Central memory CD8-positive, alpha-beta T cell (primary cell): ENCODE measurements at regions not wholly inside any gene's neighbourhood (a gene's known extent, or its start where the extent isn't known, plus 50 kb on each side); places are given as distances from the start of the nearest gene placed in this dataset.
A peak's percentile ranks its signal among the peaks of the same experiment; 100 is the strongest.
"Not testable (repeated sequence)": the region's sequence is repeated elsewhere in the genome, so short reads cannot be mapped to it uniquely, and the experiment has no call there.

Experiments used
- ATAC-seq: fragments of 150-1000 bp; cut with Tn5 transposase; replicated peaks from 2 replicates; pipeline ENCODE4 v1.10.0; 2022; ENCODE audit warnings: mild to moderate bottlenecking, moderate FRiP score, moderate number of reproducible peaks; ENCODE audit not compliant: poor library complexity, severe bottlenecking; ENCODE audit errors: extremely low read depth
- DNase-seq, 2 donors: peaks; one replicate each; pipeline ENCODE4 v3.0.0; 2021; ENCODE audit warnings: low spot score in 2 of 2
- H3K27ac Mint-ChIP-seq: one replicate; pipeline ENCODE4 v1.8.0; 2022; ENCODE audit warnings: low read depth, mild to moderate bottlenecking, moderate library complexity, mixed read lengths
- H3K27me3 Mint-ChIP-seq: one replicate; pipeline ENCODE4 v1.8.0; 2022; ENCODE audit warnings: mixed read lengths
- H3K36me3 Mint-ChIP-seq: one replicate; pipeline ENCODE4 v1.8.0; 2022; ENCODE audit warnings: mild to moderate bottlenecking, moderate library complexity, mixed read lengths; ENCODE audit not compliant: insufficient read depth
- H3K4me1 Mint-ChIP-seq: one replicate; pipeline ENCODE4 v1.8.0; 2022; ENCODE audit warnings: mixed read lengths
- H3K4me3 Mint-ChIP-seq: one replicate; pipeline ENCODE4 v1.8.0; 2022; ENCODE audit warnings: mild to moderate bottlenecking, moderate library complexity, mixed read lengths
- H3K9me3 Mint-ChIP-seq: one replicate; pipeline ENCODE4 v1.8.0; 2022; ENCODE audit warnings: mixed read lengths

DNA sequence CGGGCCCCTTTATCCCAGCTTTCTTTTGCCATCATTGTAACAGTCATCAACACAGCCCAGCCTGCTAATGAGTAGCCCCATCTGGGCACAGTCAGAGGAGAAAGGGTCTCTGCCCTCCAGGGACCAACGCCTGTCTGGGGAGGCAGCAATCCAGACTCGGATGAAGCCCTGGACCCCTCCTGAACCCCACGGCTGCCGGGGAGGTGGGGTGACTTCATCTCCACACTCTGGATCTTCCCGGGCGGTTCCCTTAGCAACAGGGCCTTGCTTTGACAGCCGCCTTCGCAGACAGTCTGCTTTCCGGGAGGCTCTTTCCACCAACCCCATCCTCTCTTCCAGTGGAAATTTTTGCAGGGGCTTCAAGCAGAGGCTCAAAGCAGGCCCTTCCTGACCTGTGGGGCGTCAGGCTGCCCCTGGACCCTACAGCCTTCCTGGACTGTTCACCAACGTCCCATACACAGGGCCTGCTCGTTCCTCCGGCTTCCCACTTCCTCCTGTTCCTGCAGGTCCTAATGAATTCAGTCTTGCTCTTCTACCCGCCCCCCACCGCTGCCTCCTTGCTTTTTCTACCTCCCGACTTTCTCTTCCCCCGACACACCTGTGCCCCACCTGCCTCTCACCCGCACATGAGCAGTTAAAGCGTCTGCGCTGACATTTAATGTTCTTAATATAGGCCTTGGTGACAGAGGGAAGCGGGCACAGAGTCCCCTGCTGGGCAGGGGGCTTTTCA lies 161.7 kb upstream of the MVB12B start:
- DNase-seq = no peak

DNA sequence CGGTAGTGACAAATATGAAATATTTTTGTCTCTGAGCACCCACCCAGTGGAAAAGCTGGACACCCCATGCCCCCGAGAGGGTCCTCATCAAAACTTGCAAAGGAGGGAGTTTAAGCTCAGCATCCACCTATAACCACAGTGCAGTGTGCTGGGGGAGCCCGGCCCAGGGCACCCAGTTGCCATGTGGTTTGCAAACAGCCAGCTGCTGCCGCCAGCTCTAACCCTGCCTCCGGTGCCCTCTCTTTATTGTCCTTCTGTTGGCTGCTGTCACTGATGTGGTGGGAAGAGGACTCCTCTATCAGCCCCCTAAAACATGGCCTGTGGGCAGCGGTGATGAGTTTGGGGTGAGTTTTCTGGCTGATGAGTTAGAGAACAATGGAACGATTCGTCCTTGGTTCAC lies 160.9 kb upstream of the MVB12B start:
- Mint-ChIP-seq H3K27ac (no peak overlapping the region), H3K36me3 (peaks cover 2% of the 10 kb centered on the region), H3K9me3 (no peaks in the 10 kb centered on the region), H3K4me1 (no peaks in the 10 kb centered on the region), H3K27me3 (peaks cover 63% of the 10 kb centered on the region), H3K4me3 (no peak overlapping the region)
- DNase-seq = no peak
- ATAC-seq = no peak

More for the DNA sequence above, 161.7 kb upstream of the MVB12B start:
- H3K27me3 Mint-ChIP-seq = peaks cover 59% of the 10 kb centered on the region
- no peaks in the 10 kb centered on the region for H3K4me1 Mint-ChIP-seq
- no peak for ATAC-seq
- H3K36me3 Mint-ChIP-seq = peaks cover 2% of the 10 kb centered on the region
- H3K9me3 Mint-ChIP-seq = no peaks in the 10 kb centered on the region
- no peak overlapping the region for H3K4me3 Mint-ChIP-seq
- H3K27ac Mint-ChIP-seq = no peak overlapping the region

DNA sequence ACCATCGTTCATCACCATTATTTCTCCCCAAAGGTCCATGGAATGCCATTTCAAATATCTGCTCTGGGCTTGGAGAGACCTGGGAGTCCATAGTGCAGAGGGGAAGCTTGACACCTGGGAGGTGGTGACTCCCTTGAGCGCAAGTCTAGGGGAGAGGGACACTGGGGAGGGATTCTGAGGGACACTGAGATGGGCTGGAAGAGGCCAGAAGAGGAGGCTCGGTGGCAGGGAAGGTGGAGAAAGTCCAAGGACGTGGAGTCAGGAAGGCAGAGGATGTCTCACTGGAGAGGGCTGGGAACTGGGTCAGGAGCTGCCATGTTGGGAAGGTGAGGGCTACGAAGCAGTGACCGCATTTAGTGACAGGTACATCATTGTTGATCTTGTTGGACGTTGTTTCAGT lies 160.3 kb upstream of the MVB12B start:
- ATAC-seq (no peak), DNase-seq (no peak)
- Mint-ChIP-seq H3K4me1 (no peaks in the 10 kb centered on the region), H3K27me3 (peaks cover 60% of the 10 kb centered on the region), H3K4me3 (no peak overlapping the region), H3K27ac (no peak overlapping the region), H3K36me3 (peaks cover 2% of the 10 kb centered on the region), H3K9me3 (no peaks in the 10 kb centered on the region)

DNA sequence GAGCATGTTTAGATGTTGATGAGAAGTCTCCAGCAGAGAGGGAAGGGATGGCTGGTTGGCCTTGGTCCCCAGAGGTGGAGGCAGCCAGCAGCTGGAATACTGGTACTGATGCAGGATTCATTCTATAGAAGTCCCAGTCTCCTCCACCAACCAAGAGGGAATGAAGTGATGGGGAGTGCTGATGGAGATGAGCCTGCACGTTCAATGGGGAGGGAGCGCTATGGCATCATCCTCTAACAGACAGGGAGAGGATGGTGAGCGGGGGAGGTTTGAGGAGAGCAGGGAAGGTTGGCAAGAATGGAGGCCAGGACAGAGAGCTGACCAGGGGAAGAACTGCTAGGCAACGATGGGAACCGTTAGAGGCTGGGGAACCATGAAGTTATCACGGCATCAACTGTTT lies 159.8 kb upstream of the MVB12B start:
- H3K27me3 Mint-ChIP-seq = peaks cover 58% of the 10 kb centered on the region
- H3K4me1 Mint-ChIP-seq = no peaks in the 10 kb centered on the region
- H3K36me3 Mint-ChIP-seq = peaks cover 2% of the 10 kb centered on the region
- no peak for DNase-seq
- H3K4me3 Mint-ChIP-seq = no peak overlapping the region
- no peak overlapping the region for H3K27ac Mint-ChIP-seq
- ATAC-seq = no peak
- H3K9me3 Mint-ChIP-seq = no peaks in the 10 kb centered on the region

DNA sequence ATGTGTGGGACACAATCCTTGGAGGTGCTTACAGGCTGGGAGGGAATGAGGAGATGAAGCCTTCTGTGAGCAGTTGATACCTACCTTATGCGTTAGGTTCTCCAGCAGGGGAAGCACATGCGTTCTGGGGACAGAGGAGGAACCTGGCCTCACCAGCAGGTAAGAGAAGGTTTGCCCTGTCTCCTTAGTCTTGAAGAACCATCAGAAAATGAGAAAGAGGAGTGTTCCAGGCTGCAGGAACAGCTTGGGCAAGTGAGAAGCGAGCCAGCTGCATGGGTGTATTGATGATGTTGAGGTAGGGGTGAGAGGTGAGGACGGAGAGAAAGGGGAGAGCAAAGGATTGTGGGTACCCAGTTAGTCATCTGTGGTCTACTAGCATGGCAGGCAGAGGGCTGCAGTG lies 156.9 kb upstream of the MVB12B start:
- peaks cover 73% of the 10 kb centered on the region for H3K27me3 Mint-ChIP-seq
- DNase-seq = peak in 1 of 2 donors; percentile 0

DNA sequence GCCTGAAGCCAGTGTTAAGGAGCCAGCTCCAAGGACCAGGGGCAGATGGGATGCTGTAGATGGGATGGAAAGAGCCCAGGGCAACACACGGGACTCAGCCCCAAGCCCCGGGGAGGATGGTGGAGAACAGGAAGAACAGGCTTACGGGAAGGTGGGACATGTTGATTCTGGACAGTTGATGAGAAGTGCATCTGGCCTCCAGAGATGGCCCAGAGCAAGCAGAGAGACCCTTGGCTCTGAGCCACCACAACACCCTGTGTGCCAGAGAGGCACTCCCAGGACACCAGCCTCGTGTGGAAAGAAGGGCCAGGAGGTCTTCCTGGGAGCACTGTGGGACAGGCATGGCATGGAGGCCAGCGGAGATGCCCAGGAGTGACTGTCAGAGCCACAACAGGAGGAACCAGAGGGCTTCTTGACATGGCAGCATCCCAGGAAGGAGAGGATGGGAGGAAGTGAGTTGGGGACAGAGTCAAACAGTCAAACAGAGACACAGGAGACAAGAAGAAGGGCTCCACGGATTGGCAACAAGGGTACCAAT lies 156.3 kb upstream of the MVB12B start:
- peaks cover 67% of the 10 kb centered on the region for H3K27me3 Mint-ChIP-seq
- H3K36me3 Mint-ChIP-seq = peaks cover 2% of the 10 kb centered on the region

More for the DNA sequence above, 156.9 kb upstream of the MVB12B start:
- H3K36me3 Mint-ChIP-seq = peaks cover 2% of the 10 kb centered on the region
- no peaks in the 10 kb centered on the region for H3K4me1 Mint-ChIP-seq
- no peaks in the 10 kb centered on the region for H3K9me3 Mint-ChIP-seq
- no peak overlapping the region for H3K4me3 Mint-ChIP-seq
- no peak for ATAC-seq
- no peak overlapping the region for H3K27ac Mint-ChIP-seq

DNA sequence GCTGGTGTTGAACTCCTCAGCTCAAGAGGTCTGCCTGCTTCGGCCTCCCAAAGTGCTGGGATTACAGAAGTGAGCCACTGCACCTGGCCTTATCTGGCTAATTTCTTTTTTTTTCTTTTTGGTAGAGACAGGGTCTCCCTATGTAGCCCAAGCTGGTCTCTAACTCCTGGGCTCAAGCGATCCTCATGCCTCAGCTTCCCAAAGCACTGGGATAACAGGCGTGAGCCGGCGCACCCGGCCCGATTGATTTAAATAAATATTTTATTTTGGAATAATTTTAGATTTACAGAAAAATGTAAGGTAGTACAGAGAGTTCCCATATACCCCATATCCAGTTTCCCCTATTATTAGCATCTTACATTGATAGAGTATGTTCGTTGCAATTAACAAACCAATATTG lies 155.0 kb upstream of the MVB12B start:
- DNase-seq (no peak), ATAC-seq (no peak)
- Mint-ChIP-seq H3K4me3 (no peak overlapping the region), H3K36me3 (no peaks in the 10 kb centered on the region), H3K27ac (no peak overlapping the region), H3K27me3 (peaks cover 64% of the 10 kb centered on the region), H3K9me3 (peaks cover 5% of the 10 kb centered on the region), H3K4me1 (no peaks in the 10 kb centered on the region)

More for the DNA sequence above, 156.3 kb upstream of the MVB12B start:
- DNase-seq (peak in 1 of 2 donors; percentile 5), ATAC-seq (no peak)
- no peak overlapping the region for H3K4me3 Mint-ChIP-seq
- no peaks in the 10 kb centered on the region for H3K4me1 Mint-ChIP-seq
- H3K27ac Mint-ChIP-seq = no peak overlapping the region
- no peaks in the 10 kb centered on the region for H3K9me3 Mint-ChIP-seq

DNA sequence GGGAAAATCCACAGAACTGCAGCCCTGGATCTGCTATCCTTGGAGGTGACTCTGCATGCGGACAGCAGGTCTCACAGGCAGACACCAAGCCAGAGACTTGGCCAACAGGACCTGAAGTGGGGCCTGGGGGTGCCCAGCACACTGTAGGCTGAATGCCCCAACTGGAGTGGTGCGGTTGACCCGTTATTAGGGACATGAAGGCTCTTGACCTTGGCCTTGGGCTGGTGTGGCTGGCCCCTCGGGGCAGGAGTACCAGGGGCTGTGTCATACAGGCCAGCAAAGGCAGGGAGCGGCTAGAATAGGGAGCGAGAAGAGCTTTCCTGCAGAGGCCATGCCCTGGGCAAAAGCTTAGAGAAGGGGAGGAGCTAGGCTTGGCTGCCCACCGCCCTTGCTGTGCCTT lies 153.2 kb upstream of the MVB12B start:
- H3K27me3 Mint-ChIP-seq = peaks cover 67% of the 10 kb centered on the region
- no peak overlapping the region for H3K4me3 Mint-ChIP-seq
- no peaks in the 10 kb centered on the region for H3K4me1 Mint-ChIP-seq
- H3K9me3 Mint-ChIP-seq = peaks cover 5% of the 10 kb centered on the region
- H3K27ac Mint-ChIP-seq = no peak overlapping the region
- H3K36me3 Mint-ChIP-seq = no peaks in the 10 kb centered on the region
- no peak for ATAC-seq
- DNase-seq = no peak

DNA sequence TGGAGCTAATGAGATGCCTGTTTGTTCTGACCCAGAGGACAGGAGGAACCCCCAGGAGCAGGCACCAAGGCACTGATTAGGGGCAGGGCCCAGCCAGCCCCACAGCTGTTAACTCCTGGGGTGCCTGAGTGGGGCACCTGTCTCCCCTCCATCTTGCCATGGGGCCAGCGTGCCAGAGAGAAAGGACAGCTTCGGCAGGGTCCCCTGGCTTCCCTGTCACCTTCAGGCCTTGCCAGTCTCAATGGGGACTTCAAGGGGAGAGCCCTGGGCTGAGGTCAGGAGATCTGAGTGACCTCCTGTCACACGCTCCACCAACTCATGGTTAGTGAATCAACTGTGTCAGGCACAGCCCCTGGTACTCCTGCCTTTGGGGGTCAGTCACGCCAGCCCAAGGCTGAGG lies 152.7 kb upstream of the MVB12B start:
- H3K4me3 Mint-ChIP-seq = no peak overlapping the region
- H3K36me3 Mint-ChIP-seq = no peaks in the 10 kb centered on the region
- peaks cover 5% of the 10 kb centered on the region for H3K9me3 Mint-ChIP-seq
- ATAC-seq (no peak), DNase-seq (no peak)
- H3K27me3 Mint-ChIP-seq = peaks cover 69% of the 10 kb centered on the region
- no peaks in the 10 kb centered on the region for H3K4me1 Mint-ChIP-seq
- no peak overlapping the region for H3K27ac Mint-ChIP-seq

DNA sequence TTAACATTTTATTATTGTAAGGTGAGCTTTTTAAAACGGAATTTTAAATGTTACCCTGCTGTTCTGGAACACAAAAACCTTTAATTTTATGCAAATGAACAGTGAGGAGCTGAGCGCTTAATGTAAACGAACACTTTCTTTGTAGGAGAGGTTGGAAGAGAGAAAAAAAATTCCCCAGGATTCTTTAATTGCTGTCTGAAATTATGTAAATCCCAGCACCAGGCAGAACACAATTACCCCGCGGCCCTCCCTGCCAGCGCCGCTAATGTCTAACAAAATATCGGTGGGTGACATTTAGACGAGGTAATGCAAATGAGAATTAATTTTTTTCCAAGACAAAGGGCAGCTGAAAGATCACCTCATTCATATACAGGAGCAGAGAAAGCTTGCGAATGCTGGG lies 143.4 kb upstream of the MVB12B start:
- ATAC-seq (no peak), DNase-seq (no peak)
- Mint-ChIP-seq H3K4me3 (no peak overlapping the region), H3K36me3 (no peaks in the 10 kb centered on the region), H3K9me3 (peaks cover 15% of the 10 kb centered on the region), H3K27me3 (peaks cover 84% of the 10 kb centered on the region), H3K4me1 (no peaks in the 10 kb centered on the region), H3K27ac (no peak overlapping the region)

DNA sequence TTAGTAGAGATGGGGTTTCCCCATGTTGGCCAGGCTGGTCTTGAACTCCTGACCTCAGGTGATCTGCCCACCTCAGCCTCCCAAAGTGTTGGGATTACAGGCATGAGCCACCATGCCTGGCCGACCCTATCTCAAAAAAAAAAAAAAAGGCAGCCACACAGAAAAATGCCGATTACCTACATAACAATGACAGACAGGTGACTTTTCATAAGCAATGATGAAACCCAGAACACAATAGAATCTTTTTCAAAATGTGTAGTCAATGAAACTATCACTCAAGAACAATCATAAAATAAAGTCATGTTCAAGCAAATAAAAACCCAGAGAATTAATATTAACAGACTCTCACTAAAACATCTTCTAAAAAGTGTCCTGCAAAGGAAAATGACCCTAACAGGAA lies 135.6 kb upstream of the MVB12B start:
- not testable (repeated sequence) for H3K4me1 Mint-ChIP-seq, DNase-seq, H3K27ac Mint-ChIP-seq, H3K4me3 Mint-ChIP-seq, H3K9me3 Mint-ChIP-seq, ATAC-seq, H3K36me3 Mint-ChIP-seq
- H3K27me3 Mint-ChIP-seq = peaks cover 52% of the 10 kb centered on the region

DNA sequence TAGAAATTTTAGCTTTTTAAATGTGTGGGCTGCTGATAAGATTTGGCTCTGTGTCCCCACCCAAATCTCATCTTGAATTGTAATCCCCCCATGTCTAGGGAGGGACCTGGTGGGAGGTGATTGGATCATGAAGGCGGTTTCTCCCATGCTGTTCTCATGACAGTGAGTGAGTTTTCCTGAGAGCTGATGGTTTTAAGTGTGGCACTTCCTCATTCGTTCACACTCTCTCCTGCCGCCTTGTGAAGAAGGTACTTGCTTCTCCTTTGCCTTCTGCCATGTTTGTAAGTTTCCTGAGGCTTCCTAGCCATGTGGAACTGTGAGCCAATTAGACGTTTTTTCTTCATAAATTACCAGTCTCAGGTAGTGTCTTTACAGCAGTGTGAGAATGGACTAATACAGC lies 127.8 kb upstream of the MVB12B start:
- Mint-ChIP-seq H3K36me3 (peaks cover 1% of the 10 kb centered on the region), H3K4me1 (no peaks in the 10 kb centered on the region), H3K27ac (no peak overlapping the region), H3K9me3 (no peaks in the 10 kb centered on the region), H3K4me3 (no peak overlapping the region), H3K27me3 (peaks cover 62% of the 10 kb centered on the region)
- ATAC-seq = no peak
- DNase-seq = no peak

DNA sequence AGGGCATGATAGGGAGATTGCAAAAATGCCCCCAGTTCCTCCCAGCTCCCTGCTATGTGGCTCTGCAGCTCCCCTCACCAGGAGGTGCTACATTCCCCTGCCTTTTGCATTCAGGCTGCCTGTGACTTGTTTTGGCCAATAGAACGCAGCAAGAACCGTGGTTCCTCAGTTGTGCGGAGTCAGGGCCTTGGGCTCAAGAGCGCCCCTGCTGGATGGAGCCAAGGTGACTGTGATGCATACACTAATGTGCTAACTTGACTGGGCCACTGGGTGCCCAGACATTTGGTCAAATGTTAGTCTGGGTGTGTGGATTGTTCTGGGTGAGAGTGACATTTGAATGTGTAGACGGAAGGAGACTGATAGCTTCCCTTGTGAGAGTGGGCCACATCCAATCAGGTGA lies 123.3 kb upstream of the MVB12B start:
- peaks cover 1% of the 10 kb centered on the region for H3K36me3 Mint-ChIP-seq
- peaks cover 30% of the 10 kb centered on the region for H3K27me3 Mint-ChIP-seq
- H3K9me3 Mint-ChIP-seq = no peaks in the 10 kb centered on the region
- ATAC-seq (no peak), DNase-seq (no peak)
- H3K4me1 Mint-ChIP-seq = no peaks in the 10 kb centered on the region
- no peak overlapping the region for H3K4me3 Mint-ChIP-seq
- H3K27ac Mint-ChIP-seq = no peak overlapping the region
